ENCODE measurements at regions not wholly inside any gene's neighbourhood (a gene's known extent, or its start where the extent isn't known, plus 50 kb on each side); places are given as distances from the start of the nearest gene placed in this dataset.
A peak's percentile ranks its signal among the peaks of the same experiment; 100 is the strongest.
"Not testable (repeated sequence)": the region's sequence is repeated elsewhere in the genome, so short reads cannot be mapped to it uniquely, and the experiment has no call there.

GRCh38 chr12:33724867-33725266 lies 285.2 kb upstream of the SYT10 start:
- no peak overlapping the region for H3K4me3 ChIP-seq (ENCODE audit: low read length)
- peaks cover 2% of the 10 kb centered on the region for H3K9me3 ChIP-seq (replicated peaks; ENCODE audit: control insufficient read depth, low read depth, low read length)
- no peak overlapping the region for H3K27ac ChIP-seq (ENCODE audit: low read length)
- no peaks in the 10 kb centered on the region for H3K27me3 ChIP-seq (ENCODE audit: control insufficient read depth, insufficient read depth, low read length)
- no peaks in the 10 kb centered on the region for H3K4me1 ChIP-seq (ENCODE audit: control insufficient read depth, insufficient read depth, low read length)
- H3K36me3 ChIP-seq (ENCODE audit: control insufficient read depth, insufficient read depth, low read length), result no peaks in the 10 kb centered on the region
- DNase-seq, result no peak
- no CpG with 5 or more reads among the region's 4 CpGs for WGBS (ENCODE audit: insufficient coverage)

- H3K36me3 ChIP-seq (ENCODE audit: control insufficient read depth, insufficient read depth, low read length), result no peaks in the 10 kb centered on the region
- peak; percentile 18 for DNase-seq
- no CpG with 5 or more reads among the region's 2 CpGs for WGBS (ENCODE audit: insufficient coverage)
- no peak overlapping the region for H3K27ac ChIP-seq (ENCODE audit: low read length)
- H3K4me3 ChIP-seq (ENCODE audit: low read length), result no peak overlapping the region
- H3K27me3 ChIP-seq (ENCODE audit: control insufficient read depth, insufficient read depth, low read length), result no peaks in the 10 kb centered on the region
- peaks cover 2% of the 10 kb centered on the region for H3K9me3 ChIP-seq (replicated peaks; ENCODE audit: control insufficient read depth, low read depth, low read length)
- no peaks in the 10 kb centered on the region for H3K4me1 ChIP-seq (ENCODE audit: control insufficient read depth, insufficient read depth, low read length)
These were observed 287.4 kb upstream of the ALG10 start for GRCh38 chr12:33734871-33735270.

GRCh38 chr12:33752854-33753253 lies 269.4 kb upstream of the ALG10 start:
- H3K4me3 ChIP-seq (ENCODE audit: low read length), result no peak overlapping the region
- no peak overlapping the region for H3K27ac ChIP-seq (ENCODE audit: low read length)
- H3K27me3 ChIP-seq (ENCODE audit: control insufficient read depth, insufficient read depth, low read length), result no peaks in the 10 kb centered on the region
- H3K4me1 ChIP-seq (ENCODE audit: control insufficient read depth, insufficient read depth, low read length), result no peaks in the 10 kb centered on the region
- no peaks in the 10 kb centered on the region for H3K36me3 ChIP-seq (ENCODE audit: control insufficient read depth, insufficient read depth, low read length)
- DNase-seq, result no peak
- peaks cover 7% of the 10 kb centered on the region for H3K9me3 ChIP-seq (replicated peaks; ENCODE audit: control insufficient read depth, low read depth, low read length)
- WGBS (ENCODE audit: insufficient coverage), result 83% methylated on average over 1 of the region's 1 CpG

- peaks cover 11% of the 10 kb centered on the region for H3K9me3 ChIP-seq (replicated peaks; ENCODE audit: control insufficient read depth, low read depth, low read length)
- no peak for DNase-seq
- H3K4me1 ChIP-seq (ENCODE audit: control insufficient read depth, insufficient read depth, low read length), result no peaks in the 10 kb centered on the region
- no peaks in the 10 kb centered on the region for H3K36me3 ChIP-seq (ENCODE audit: control insufficient read depth, insufficient read depth, low read length)
- H3K4me3 ChIP-seq (ENCODE audit: low read length), result no peak overlapping the region
- H3K27me3 ChIP-seq (ENCODE audit: control insufficient read depth, insufficient read depth, low read length), result no peaks in the 10 kb centered on the region
- WGBS (ENCODE audit: insufficient coverage), result 88% methylated on average over 3 of the region's 3 CpGs
- no peak overlapping the region for H3K27ac ChIP-seq (ENCODE audit: low read length)
These were observed 264.6 kb upstream of the ALG10 start for GRCh38 chr12:33757701-33758100.

DNA sequence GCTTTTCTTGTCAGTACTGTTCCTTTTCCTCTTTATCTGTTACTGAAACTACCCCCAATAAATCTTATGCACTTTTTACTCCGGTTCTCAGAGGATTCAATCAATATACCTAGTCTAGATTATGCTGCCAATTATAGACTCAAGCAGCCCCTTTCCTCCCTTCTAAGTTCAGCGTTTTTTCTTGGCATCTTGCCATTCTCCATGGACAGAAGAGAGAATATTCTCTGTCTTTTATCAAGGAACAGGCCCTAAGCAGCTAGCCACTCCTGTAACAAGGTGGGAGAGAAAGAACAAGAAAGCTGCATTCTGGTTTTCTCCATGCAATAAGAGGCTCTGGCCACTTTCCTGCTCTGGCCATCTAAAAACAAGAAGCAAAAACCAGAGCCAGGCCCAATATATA lies 263.0 kb upstream of the ALG10 start:
- no peaks in the 10 kb centered on the region for H3K27me3 ChIP-seq (ENCODE audit: control insufficient read depth, insufficient read depth, low read length)
- H3K4me1 ChIP-seq (ENCODE audit: control insufficient read depth, insufficient read depth, low read length), result no peaks in the 10 kb centered on the region
- WGBS (ENCODE audit: insufficient coverage), result 90% methylated on average over 1 of the region's 2 CpGs

GRCh38 chr12:33763331-33763730 lies 259.0 kb upstream of the ALG10 start:
- H3K4me3 ChIP-seq (ENCODE audit: low read length), result no peak overlapping the region
- H3K27me3 ChIP-seq (ENCODE audit: control insufficient read depth, insufficient read depth, low read length), result no peaks in the 10 kb centered on the region
- H3K27ac ChIP-seq (ENCODE audit: low read length), result no peak overlapping the region
- peaks cover 7% of the 10 kb centered on the region for H3K9me3 ChIP-seq (replicated peaks; ENCODE audit: control insufficient read depth, low read depth, low read length)
- WGBS (ENCODE audit: insufficient coverage), result no CpG with 5 or more reads among the region's 4 CpGs
- H3K4me1 ChIP-seq (ENCODE audit: control insufficient read depth, insufficient read depth, low read length), result no peaks in the 10 kb centered on the region
- H3K36me3 ChIP-seq (ENCODE audit: control insufficient read depth, insufficient read depth, low read length), result no peaks in the 10 kb centered on the region
- DNase-seq, result no peak

More for the DNA sequence above, 263.0 kb upstream of the ALG10 start:
- no peak overlapping the region for H3K27ac ChIP-seq (ENCODE audit: low read length)
- no peak overlapping the region for H3K4me3 ChIP-seq (ENCODE audit: low read length)
- peaks cover 11% of the 10 kb centered on the region for H3K9me3 ChIP-seq (replicated peaks; ENCODE audit: control insufficient read depth, low read depth, low read length)
- H3K36me3 ChIP-seq (ENCODE audit: control insufficient read depth, insufficient read depth, low read length), result no peaks in the 10 kb centered on the region
- no peak for DNase-seq

DNA sequence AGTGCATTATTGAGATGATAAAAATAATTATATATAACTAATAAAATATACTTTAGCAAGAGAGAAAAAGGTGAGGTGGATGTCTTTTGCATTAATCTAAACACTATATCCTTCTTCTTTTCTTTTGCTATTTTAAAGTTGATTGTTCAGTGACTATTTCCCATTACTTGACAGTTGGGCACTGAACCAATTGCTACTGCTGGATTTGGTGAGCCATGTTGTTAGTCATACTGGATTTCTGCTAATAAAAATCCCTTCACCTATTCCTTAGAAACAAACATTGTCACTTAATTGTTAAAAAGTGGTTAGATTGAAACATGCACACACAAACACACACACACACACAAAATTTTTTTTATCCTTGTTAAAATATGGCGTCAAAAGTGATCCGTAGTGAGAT lies 251.6 kb upstream of the ALG10 start:
- WGBS (ENCODE audit: insufficient coverage), result no CpG with 5 or more reads among the region's 2 CpGs
- H3K27ac ChIP-seq (ENCODE audit: low read length), result no peak overlapping the region
- H3K27me3 ChIP-seq (ENCODE audit: control insufficient read depth, insufficient read depth, low read length), result no peaks in the 10 kb centered on the region
- DNase-seq, result no peak
- no peaks in the 10 kb centered on the region for H3K4me1 ChIP-seq (ENCODE audit: control insufficient read depth, insufficient read depth, low read length)
- no peaks in the 10 kb centered on the region for H3K36me3 ChIP-seq (ENCODE audit: control insufficient read depth, insufficient read depth, low read length)
- peaks cover 3% of the 10 kb centered on the region for H3K9me3 ChIP-seq (replicated peaks; ENCODE audit: control insufficient read depth, low read depth, low read length)
- H3K4me3 ChIP-seq (ENCODE audit: low read length), result no peak overlapping the region

- no peaks in the 10 kb centered on the region for H3K36me3 ChIP-seq (ENCODE audit: control insufficient read depth, insufficient read depth, low read length)
- H3K4me1 ChIP-seq (ENCODE audit: control insufficient read depth, insufficient read depth, low read length), result no peaks in the 10 kb centered on the region
- no peak for DNase-seq
- no peak overlapping the region for H3K4me3 ChIP-seq (ENCODE audit: low read length)
- H3K9me3 ChIP-seq (replicated peaks; ENCODE audit: control insufficient read depth, low read depth, low read length), result peaks cover 2% of the 10 kb centered on the region
- WGBS (ENCODE audit: insufficient coverage), result no CpG with 5 or more reads among the region's 1 CpG
- H3K27me3 ChIP-seq (ENCODE audit: control insufficient read depth, insufficient read depth, low read length), result no peaks in the 10 kb centered on the region
- H3K27ac ChIP-seq (ENCODE audit: low read length), result no peak overlapping the region
These were observed 250.4 kb upstream of the ALG10 start for GRCh38 chr12:33771889-33772288.

GRCh38 chr12:33773091-33773490 lies 249.2 kb upstream of the ALG10 start:
- not testable (repeated sequence) for H3K4me3 ChIP-seq (ENCODE audit: low read length); H3K9me3 ChIP-seq (replicated peaks; ENCODE audit: control insufficient read depth, low read depth, low read length); H3K36me3 ChIP-seq (ENCODE audit: control insufficient read depth, insufficient read depth, low read length); H3K4me1 ChIP-seq (ENCODE audit: control insufficient read depth, insufficient read depth, low read length); H3K27ac ChIP-seq (ENCODE audit: low read length); DNase-seq; H3K27me3 ChIP-seq (ENCODE audit: control insufficient read depth, insufficient read depth, low read length)
- 69% methylated on average over 4 of the region's 7 CpGs for WGBS (ENCODE audit: insufficient coverage)

- Histone ChIP-seq H3K36me3 (ENCODE audit: control insufficient read depth, insufficient read depth, low read length) (no peaks in the 10 kb centered on the region), H3K4me3 (ENCODE audit: low read length) (no peak overlapping the region), H3K27me3 (ENCODE audit: control insufficient read depth, insufficient read depth, low read length) (no peaks in the 10 kb centered on the region), H3K4me1 (ENCODE audit: control insufficient read depth, insufficient read depth, low read length) (no peaks in the 10 kb centered on the region), H3K27ac (ENCODE audit: low read length) (no peak overlapping the region), H3K9me3 (replicated peaks; ENCODE audit: control insufficient read depth, low read depth, low read length) (peaks cover 11% of the 10 kb centered on the region)
- DNase-seq, result no peak
These were observed 235.8 kb upstream of the ALG10 start for GRCh38 chr12:33786532-33786931.

- Histone ChIP-seq H3K27me3 (ENCODE audit: control insufficient read depth, insufficient read depth, low read length) (no peaks in the 10 kb centered on the region), H3K9me3 (replicated peaks; ENCODE audit: control insufficient read depth, low read depth, low read length) (peaks cover 5% of the 10 kb centered on the region), H3K27ac (ENCODE audit: low read length) (no peak overlapping the region), H3K4me1 (ENCODE audit: control insufficient read depth, insufficient read depth, low read length) (no peaks in the 10 kb centered on the region), H3K36me3 (ENCODE audit: control insufficient read depth, insufficient read depth, low read length) (no peaks in the 10 kb centered on the region), H3K4me3 (ENCODE audit: low read length) (no peak overlapping the region)
- no peak for DNase-seq
These were observed 227.3 kb upstream of the ALG10 start for GRCh38 chr12:33794954-33795353.
